Thyroid gland (tissue), 4 donors: ENCODE measurements at regions not wholly inside any gene's neighbourhood (a gene's known extent, or its start where the extent isn't known, plus 50 kb on each side); places are given as distances from the start of the nearest gene placed in this dataset.

ENCODE experiments used
- DNase-seq, 2 donors: peaks; one replicate each; pipeline ENCODE4 v3.0.0-alpha.2; 2019
- H3K27ac ChIP-seq, 3 donors: fragments of 200-600 bp; sonication (generic); 1 replicate in 2 of 3; 2 replicates in 1 of 3; pipeline ENCODE4 v1.5.1; 2016 to 2019; ENCODE audit warnings: mild to moderate bottlenecking in 1 of 3, moderate library complexity in 1 of 3
- H3K27me3 ChIP-seq: fragments of 200-600 bp; sonication (generic); one replicate; pipeline ENCODE4 v1.5.1; 2019
- H3K36me3 ChIP-seq, 2 donors: fragments of 200-600 bp; sonication (generic); one replicate each; pipeline ENCODE4 v1.5.1; 2016 to 2019
- H3K4me1 ChIP-seq, 2 donors: fragments of 200-600 bp; sonication (generic); one replicate each; pipeline ENCODE4 v1.5.1; 2017 to 2019
- H3K4me3 ChIP-seq, 3 donors: fragments of 200-600 bp; sonication (generic); replicated peaks in 1 of 3; 1 replicate in 2 of 3; 2 replicates in 1 of 3; pipeline ENCODE4 v1.5.1; 2016; ENCODE audit warnings: mild to moderate bottlenecking in 1 of 3
- H3K9me3 ChIP-seq: fragments of 200-600 bp; sonication (generic); one replicate; pipeline ENCODE4 v1.5.1; 2017
- CTCF ChIP-seq, 6 experiments: fragments of 200-600 bp in 3 of 6; fragments of 450-650 bp in 3 of 6; sonication (generic) in 3 of 6; IDR thresholded peaks; one replicate each; pipeline ENCODE4 v1.5.1; 2016 to 2019; ENCODE audit warnings: antibody characterized with exemption in 6 of 6, mild to moderate bottlenecking in 2 of 6, inconsistent platforms in 1 of 6, moderate library complexity in 1 of 6
- POLR2A ChIP-seq, 2 donors: fragments of 450-650 bp; IDR thresholded peaks; one replicate each; pipeline ENCODE4 v1.6.1; 2017; ENCODE audit warnings: antibody characterized with exemption in 2 of 2, mild to moderate bottlenecking in 2 of 2, moderate library complexity in 1 of 2
- WGBS, 2 donors: methylation state at CpG; one replicate each; pipeline ENCODE4 v1.1.5; 2017; 5-methylcytosine and 5-hydroxymethylcytosine counted together
- intact Hi-C: fragments of 100-400 bp; cut with DNase I; formaldehyde crosslinking; loops from one replicate; pipeline ENCODE4 v1.15.1; 2023

GRCh38 chr9:38183994-38184568 is 115.1 kb upstream of the SHB start:
- no peak for DNase-seq
- Histone ChIP-seq H3K27ac (no peak overlapping the region), H3K36me3 (no peaks in the 10 kb centered on the region), H3K4me1 (no peaks in the 10 kb centered on the region), H3K9me3 (no peaks in the 10 kb centered on the region), H3K27me3 (no peaks in the 10 kb centered on the region), H3K4me3 (no peak overlapping the region)
- TF ChIP-seq CTCF (IDR thresholded peaks at IDR 0.05) (no peak), POLR2A (IDR thresholded peaks at IDR 0.05) (no peak)
- intact Hi-C loops = no loop called here

GRCh38 chr9:38182321-38182720 is 113.3 kb upstream of the SHB start:
- Histone ChIP-seq H3K27me3 (no peaks in the 10 kb centered on the region), H3K4me3 (no peak overlapping the region), H3K27ac (no peak overlapping the region), H3K36me3 (no peaks in the 10 kb centered on the region), H3K9me3 (no peaks in the 10 kb centered on the region), H3K4me1 (no peaks in the 10 kb centered on the region)
- TF ChIP-seq CTCF (IDR thresholded peaks at IDR 0.05) = no peak
- no peak for TF ChIP-seq POLR2A (IDR thresholded peaks at IDR 0.05)
- DNase-seq = peak; percentile 14 to 17
- intact Hi-C loops = no loop called here

DNA sequence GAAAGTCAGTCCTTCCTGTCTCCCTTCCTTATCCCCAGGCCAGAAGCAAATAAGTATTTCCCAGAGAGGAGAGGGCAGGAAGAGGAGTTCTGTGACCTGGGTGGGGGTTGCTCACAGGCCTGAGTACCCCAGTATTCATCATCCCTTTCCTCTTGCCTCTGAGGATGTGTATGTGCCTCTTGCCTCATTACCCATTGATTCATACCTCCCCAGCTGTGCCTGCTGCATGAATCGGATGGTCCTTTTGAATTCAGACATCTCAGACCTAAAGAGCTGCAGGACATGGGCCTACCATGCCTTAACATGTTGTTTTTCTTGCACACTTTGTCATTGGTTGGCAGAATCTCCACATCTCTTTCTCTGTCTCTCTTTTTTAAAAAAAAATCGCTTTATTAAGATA is 112.8 kb upstream of the SHB start:
- TF ChIP-seq POLR2A (IDR thresholded peaks at IDR 0.05) (no peak), CTCF (IDR thresholded peaks at IDR 0.05) (no peak)
- Histone ChIP-seq H3K27ac (no peak overlapping the region), H3K36me3 (no peaks in the 10 kb centered on the region), H3K4me1 (no peaks in the 10 kb centered on the region), H3K4me3 (no peak overlapping the region), H3K9me3 (no peaks in the 10 kb centered on the region), H3K27me3 (no peaks in the 10 kb centered on the region)
- no peak for DNase-seq
- intact Hi-C loops = no loop called here
- WGBS, 2 donors = 84 to 88% methylated on average over 2 of the region's 2 CpGs

DNA sequence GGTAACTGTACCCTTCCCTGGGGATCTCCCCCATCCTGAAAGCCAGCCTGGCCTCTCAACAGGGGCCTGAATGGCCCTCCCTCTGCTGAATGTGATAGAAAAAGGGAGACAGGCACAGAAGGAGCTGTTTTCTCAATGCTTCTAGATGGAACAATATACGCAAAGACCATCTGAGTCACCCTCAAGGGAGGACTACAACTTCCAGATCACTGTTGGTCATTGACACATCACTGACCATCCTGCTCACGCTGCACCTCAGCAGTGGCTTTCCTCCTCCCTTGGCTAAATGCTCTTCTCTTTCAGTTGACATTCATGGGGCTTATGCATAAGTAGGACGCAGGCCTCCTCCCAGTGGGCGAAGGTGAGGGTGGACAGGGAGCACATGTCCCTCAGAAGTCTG is 112.2 kb upstream of the SHB start:
- intact Hi-C loops = no loop called here
- no peak for DNase-seq
- Histone ChIP-seq H3K9me3 (no peaks in the 10 kb centered on the region), H3K4me1 (no peaks in the 10 kb centered on the region), H3K27ac (no peak overlapping the region), H3K27me3 (no peaks in the 10 kb centered on the region), H3K4me3 (no peak overlapping the region), H3K36me3 (no peaks in the 10 kb centered on the region)
- 94 to 98% methylated on average over 4 of the region's 4 CpGs for WGBS, 2 donors
- TF ChIP-seq CTCF (IDR thresholded peaks at IDR 0.05) (no peak), POLR2A (IDR thresholded peaks at IDR 0.05) (no peak)

- no peaks in the 10 kb centered on the region for H3K9me3 ChIP-seq
- WGBS, 2 donors = 84 to 100% methylated on average over 3 of the region's 3 CpGs
- H3K4me3 ChIP-seq = no peak overlapping the region
- no peaks in the 10 kb centered on the region for H3K4me1 ChIP-seq
- no peak for TF ChIP-seq CTCF (IDR thresholded peaks at IDR 0.05)
- TF ChIP-seq POLR2A (IDR thresholded peaks at IDR 0.05) = no peak
- no peaks in the 10 kb centered on the region for H3K36me3 ChIP-seq
- intact Hi-C loops = no loop called here
- H3K27me3 ChIP-seq = no peaks in the 10 kb centered on the region
- H3K27ac ChIP-seq = no peak overlapping the region
- DNase-seq = no peak
Observed at GRCh38 chr9:38180656-38181055, 111.6 kb upstream of the SHB start.
